ENCODE measurements at regions not wholly inside any gene's neighbourhood (a gene's known extent, or its start where the extent isn't known, plus 50 kb on each side); places are given as distances from the start of the nearest gene placed in this dataset.

- TF ChIP-seq EZH2phosphoT487 (IDR thresholded peaks at IDR 0.05; ENCODE audit: borderline replicate concordance, low read length) (no peak), EZH2 (IDR thresholded peaks at IDR 0.05; ENCODE audit: low read length, unreplicated experiment) (no peak)
- TF ChIP-seq, protein P1, sequence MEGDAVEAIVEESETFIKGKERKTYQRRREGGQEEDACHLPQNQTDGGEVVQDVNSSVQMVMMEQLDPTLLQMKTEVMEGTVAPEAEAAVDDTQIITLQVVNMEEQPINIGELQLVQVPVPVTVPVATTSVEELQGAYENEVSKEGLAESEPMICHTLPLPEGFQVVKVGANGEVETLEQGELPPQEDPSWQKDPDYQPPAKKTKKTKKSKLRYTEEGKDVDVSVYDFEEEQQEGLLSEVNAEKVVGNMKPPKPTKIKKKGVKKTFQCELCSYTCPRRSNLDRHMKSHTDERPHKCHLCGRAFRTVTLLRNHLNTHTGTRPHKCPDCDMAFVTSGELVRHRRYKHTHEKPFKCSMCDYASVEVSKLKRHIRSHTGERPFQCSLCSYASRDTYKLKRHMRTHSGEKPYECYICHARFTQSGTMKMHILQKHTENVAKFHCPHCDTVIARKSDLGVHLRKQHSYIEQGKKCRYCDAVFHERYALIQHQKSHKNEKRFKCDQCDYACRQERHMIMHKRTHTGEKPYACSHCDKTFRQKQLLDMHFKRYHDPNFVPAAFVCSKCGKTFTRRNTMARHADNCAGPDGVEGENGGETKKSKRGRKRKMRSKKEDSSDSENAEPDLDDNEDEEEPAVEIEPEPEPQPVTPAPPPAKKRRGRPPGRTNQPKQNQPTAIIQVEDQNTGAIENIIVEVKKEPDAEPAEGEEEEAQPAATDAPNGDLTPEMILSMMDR (conservative IDR thresholded peaks at IDR 0.05; ENCODE audit: low read depth, low read length): no peak
- ATAC-seq (no peak), DNase-seq (no peak)
- ChIA-PET CTCF (interaction anchor here (0.6 kb wide), 1 partner anchor 272 kb away, joined by 6 read pairs; no protein-coding TSS in a partner anchor), POLR2A (ENCODE audit: unreplicated experiment) (interaction anchor here (0.6 kb wide), 1 partner anchor 150 kb away, joined by 11 read pairs; no protein-coding TSS in a partner anchor)
- BruUV-seq (replicated peaks): no TSS peak
- Histone ChIP-seq H3K4me3 (ENCODE audit: low read length) (no peak overlapping the region), H3K9me2 (replicated peaks; ENCODE audit: low read length) (no peaks in the 10 kb centered on the region), H2AFZ (ENCODE audit: low read length) (no peak overlapping the region), H3K4me2 (ENCODE audit: low read length) (no peak overlapping the region), H4K20me1 (ENCODE audit: low read length) (no peaks in the 10 kb centered on the region), H3K9me3 (ENCODE audit: low read length) (no peaks in the 10 kb centered on the region), H3K4me1 (ENCODE audit: insufficient read depth, low read length) (no peaks in the 10 kb centered on the region), H3K9ac (ENCODE audit: low read length) (no peak overlapping the region), H3K27me3 (ENCODE audit: low read length) (no peaks in the 10 kb centered on the region), H3K27ac (ENCODE audit: low read length) (no peak overlapping the region), H3K79me2 (ENCODE audit: low read length) (no peaks in the 10 kb centered on the region), H3F3A (ENCODE audit: low read length, unreplicated experiment) (no peaks in the 10 kb centered on the region), H3K36me3 (ENCODE audit: low read depth, low read length) (no peaks in the 10 kb centered on the region)
- intact Hi-C loops (cut with micrococcal nuclease): no loop called here
Observed at GRCh38 chr2:18792684-18793083, 203.3 kb upstream of the NT5C1B start.

DNA sequence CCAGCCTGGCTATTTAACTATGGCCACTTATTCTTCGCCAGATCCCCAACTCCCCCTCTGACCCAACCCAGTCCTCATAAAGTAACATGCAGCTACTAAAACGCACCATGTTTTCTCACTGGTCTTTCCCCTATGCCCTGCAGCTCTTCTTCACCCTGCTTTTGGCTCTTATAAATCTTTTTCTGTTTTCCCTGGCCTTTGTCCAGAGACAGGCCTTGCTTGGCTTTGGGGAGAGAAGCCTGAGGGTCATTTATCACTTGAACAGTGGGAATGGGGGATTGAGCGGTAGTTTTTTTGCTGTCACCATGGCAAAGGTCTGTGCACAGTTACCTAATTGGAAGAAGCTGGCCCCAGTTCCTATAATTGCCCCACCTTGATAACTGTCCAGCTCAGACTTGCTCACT, 202.9 kb upstream of the NT5C1B start:
- Histone ChIP-seq H3K27ac (ENCODE audit: low read length) (no peak overlapping the region), H3K27me3 (ENCODE audit: low read length) (no peaks in the 10 kb centered on the region), H3K4me2 (ENCODE audit: low read length) (no peak overlapping the region), H2AFZ (ENCODE audit: low read length) (no peak overlapping the region), H3K4me1 (ENCODE audit: insufficient read depth, low read length) (no peaks in the 10 kb centered on the region), H3F3A (ENCODE audit: low read length, unreplicated experiment) (no peaks in the 10 kb centered on the region), H3K36me3 (ENCODE audit: low read depth, low read length) (no peaks in the 10 kb centered on the region), H4K20me1 (ENCODE audit: low read length) (no peaks in the 10 kb centered on the region), H3K4me3 (ENCODE audit: low read length) (no peak overlapping the region), H3K9me3 (ENCODE audit: low read length) (no peaks in the 10 kb centered on the region), H3K79me2 (ENCODE audit: low read length) (no peaks in the 10 kb centered on the region), H3K9ac (ENCODE audit: low read length) (no peak overlapping the region), H3K9me2 (replicated peaks; ENCODE audit: low read length) (no peaks in the 10 kb centered on the region)
- intact Hi-C loops (cut with micrococcal nuclease): no loop called here
- no TSS peak for BruUV-seq (replicated peaks)
- no peak for ATAC-seq
- no peak for TF ChIP-seq EZH2 (IDR thresholded peaks at IDR 0.05; ENCODE audit: low read length, unreplicated experiment)
- TF ChIP-seq, protein P1 (conservative IDR thresholded peaks at IDR 0.05; ENCODE audit: low read depth, low read length): no peak
- TF ChIP-seq EZH2phosphoT487 (IDR thresholded peaks at IDR 0.05; ENCODE audit: borderline replicate concordance, low read length): no peak
- POLR2A ChIA-PET (ENCODE audit: unreplicated experiment): interaction anchor here (0.6 kb wide), 1 partner anchor 150 kb away, joined by 11 read pairs; no protein-coding TSS in a partner anchor
- DNase-seq: no peak
- CTCF ChIA-PET: no interaction called here

DNA sequence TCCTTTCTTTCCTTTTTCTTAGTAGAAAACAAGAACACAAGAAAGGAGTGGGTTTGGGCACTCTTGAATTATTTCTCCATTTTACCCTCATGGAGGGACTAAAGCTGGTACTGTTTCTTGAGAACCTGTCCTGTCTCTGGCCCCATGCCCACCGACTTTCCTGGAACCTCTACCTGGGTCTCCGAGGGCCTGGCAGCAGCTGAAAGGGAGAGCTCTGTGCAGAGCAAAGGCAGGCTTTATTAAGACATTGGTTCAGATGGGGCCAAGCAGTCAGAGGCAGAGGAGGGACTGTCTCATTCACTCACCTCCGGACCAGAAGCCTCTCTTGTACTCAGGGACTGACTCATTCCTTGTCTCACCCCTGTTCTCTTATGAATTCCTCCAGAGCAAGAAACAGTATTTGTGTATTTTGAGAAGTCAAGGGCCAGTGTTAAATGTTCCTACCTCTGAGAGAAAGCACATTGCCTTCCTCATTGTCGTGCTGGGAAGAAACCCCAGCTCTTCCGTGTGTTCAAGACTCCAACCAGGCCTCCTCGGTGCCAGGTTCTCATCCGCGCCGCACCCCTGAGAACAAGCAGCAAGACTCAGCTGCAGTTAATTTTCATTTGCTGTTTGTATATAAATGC, 201.9 kb upstream of the NT5C1B start:
- H3K4me3 ChIP-seq (ENCODE audit: low read length): no peak overlapping the region
- H3K9me2 ChIP-seq (replicated peaks; ENCODE audit: low read length): no peaks in the 10 kb centered on the region
- H4K20me1 ChIP-seq (ENCODE audit: low read length): no peaks in the 10 kb centered on the region
- no peaks in the 10 kb centered on the region for H3F3A ChIP-seq (ENCODE audit: low read length, unreplicated experiment)
- POLR2A ChIA-PET (ENCODE audit: unreplicated experiment): no interaction called here
- intact Hi-C loops (cut with micrococcal nuclease): no loop called here
- TF ChIP-seq EZH2phosphoT487 (IDR thresholded peaks at IDR 0.05; ENCODE audit: borderline replicate concordance, low read length): no peak
- TF ChIP-seq, protein P1 (conservative IDR thresholded peaks at IDR 0.05; ENCODE audit: low read depth, low read length): no peak
- TF ChIP-seq EZH2 (IDR thresholded peaks at IDR 0.05; ENCODE audit: low read length, unreplicated experiment): no peak
- no peaks in the 10 kb centered on the region for H3K36me3 ChIP-seq (ENCODE audit: low read depth, low read length)
- BruUV-seq (replicated peaks): no TSS peak
- DNase-seq (no peak), ATAC-seq (no peak)
- H3K79me2 ChIP-seq (ENCODE audit: low read length): no peaks in the 10 kb centered on the region
- no peak overlapping the region for H2AFZ ChIP-seq (ENCODE audit: low read length)
- no peaks in the 10 kb centered on the region for H3K27me3 ChIP-seq (ENCODE audit: low read length)
- H3K4me1 ChIP-seq (ENCODE audit: insufficient read depth, low read length): no peaks in the 10 kb centered on the region
- no peaks in the 10 kb centered on the region for H3K9me3 ChIP-seq (ENCODE audit: low read length)
- CTCF ChIA-PET: no interaction called here
- no peak overlapping the region for H3K27ac ChIP-seq (ENCODE audit: low read length)
- no peak overlapping the region for H3K9ac ChIP-seq (ENCODE audit: low read length)
- no peak overlapping the region for H3K4me2 ChIP-seq (ENCODE audit: low read length)
